GM12874 (cell line): ENCODE measurements at regions not wholly inside any gene's neighbourhood (a gene's known extent, or its start where the extent isn't known, plus 50 kb on each side); places are given as distances from the start of the nearest gene placed in this dataset.

ENCODE experiments used
- CTCF ChIP-seq: IDR thresholded peaks from 2 replicates; pipeline ENCODE4 v1.5.1; 2011; ENCODE audit warnings: low read depth, mild to moderate bottlenecking, control low read depth, low read length, moderate library complexity; ENCODE audit not compliant: insufficient read depth

GRCh38 chr2:65791404-65791975, 359.1 kb upstream of the SPRED2 start:
- no peak for TF ChIP-seq CTCF

GRCh38 chr2:65790676-65790935, 358.2 kb upstream of the SPRED2 start:
- no peak for TF ChIP-seq CTCF

- no peak for TF ChIP-seq CTCF
Observed at GRCh38 chr2:65789923-65790675, 357.7 kb upstream of the SPRED2 start.

GRCh38 chr2:65788556-65788955, 356.2 kb upstream of the SPRED2 start:
- no peak for TF ChIP-seq CTCF

GRCh38 chr2:65786765-65787164, 354.4 kb upstream of the SPRED2 start:
- no peak for TF ChIP-seq CTCF

- no peak for TF ChIP-seq CTCF
Observed at GRCh38 chr2:65786007-65786717, 353.8 kb upstream of the SPRED2 start.

GRCh38 chr2:65782996-65783650, 350.7 kb upstream of the SPRED2 start:
- TF ChIP-seq CTCF: no peak
